MM.1S (cell line): ENCODE measurements at regions not wholly inside any gene's neighbourhood (a gene's known extent, or its start where the extent isn't known, plus 50 kb on each side); places are given as distances from the start of the nearest gene placed in this dataset.

Experiments
- CTCF ChIP-seq: fragments of 300-600 bp; sonication (generic); IDR thresholded peaks from 2 replicates; pipeline ENCODE4 v1.5.1; 2016; ENCODE audit warnings: antibody characterized with exemption, low read length, mixed read lengths
- EZH2 ChIP-seq: fragments of 300-600 bp; sonication (generic); optimal IDR thresholded peaks from 2 replicates; pipeline ENCODE3; 2017; ENCODE audit warnings: low read depth, mild to moderate bottlenecking, antibody characterized with exemption, low read length, mixed read lengths

- TF ChIP-seq CTCF = no peak
- no peak for TF ChIP-seq EZH2
Observed at GRCh38 chr14:89491711-89492381, 74.8 kb upstream of the FOXN3 start.
